Uterus (tissue), 3 donors: ENCODE measurements at regions not wholly inside any gene's neighbourhood (a gene's known extent, or its start where the extent isn't known, plus 50 kb on each side); places are given as distances from the start of the nearest gene placed in this dataset.

Source experiments
- DNase-seq, 2 donors: peaks; one replicate each; pipeline ENCODE4 v3.0.0-alpha.2; 2019 to 2020
- H3K27ac ChIP-seq, 2 donors: fragments of 200-600 bp; sonication (generic); 1 replicate in 1 of 2; 2 replicates in 1 of 2; pipeline ENCODE4 v1.5.1; 2016 to 2018
- H3K27me3 ChIP-seq, 2 donors: fragments of 200-600 bp; sonication (generic); one replicate each; pipeline ENCODE4 v1.5.1; 2018 to 2019; ENCODE audit warnings: control low read depth in 1 of 2
- H3K36me3 ChIP-seq, 2 donors: fragments of 200-600 bp; sonication (generic); one replicate each; pipeline ENCODE4 v1.5.1; 2019; ENCODE audit warnings: control low read depth in 1 of 2
- H3K4me1 ChIP-seq, 2 donors: fragments of 200-600 bp; sonication (generic); one replicate each; pipeline ENCODE4 v1.5.1; 2018 to 2019; ENCODE audit warnings: control low read depth in 1 of 2
- H3K4me3 ChIP-seq, 2 donors: fragments of 200-600 bp; sonication (generic); 1 replicate in 1 of 2; 2 replicates in 1 of 2; pipeline ENCODE4 v1.5.1; 2018 to 2019; ENCODE audit warnings: mild to moderate bottlenecking in 1 of 2
- H3K9me3 ChIP-seq, 2 donors: fragments of 200-600 bp; sonication (generic); one replicate each; pipeline ENCODE4 v1.5.1; 2019; ENCODE audit warnings: control low read depth in 1 of 2
- POLR2A ChIP-seq, 2 donors: fragments of 450-650 bp; IDR thresholded peaks; one replicate each; pipeline ENCODE4 v1.6.1; 2016; ENCODE audit warnings: antibody characterized with exemption in 2 of 2, mild to moderate bottlenecking in 1 of 2, moderate library complexity in 1 of 2
- intact Hi-C: fragments of 100-400 bp; cut with DNase I; formaldehyde crosslinking; loops from one replicate; pipeline ENCODE4 v1.15.1; 2023; ENCODE audit warnings: low total_unique reads
- TF ChIP-seq, protein P1 (sequence below), 4 experiments: fragments of 200-600 bp in 2 of 4; fragments of 450-650 bp in 2 of 4; sonication (generic) in 2 of 4; IDR thresholded peaks; one replicate each; pipeline ENCODE4 v1.5.1; 2016 to 2019; ENCODE audit warnings: antibody characterized with exemption in 4 of 4, mild to moderate bottlenecking in 2 of 4, moderate library complexity in 1 of 4
- donor health status: DM: yes; HTN: yes; CAD: no.

DNA sequence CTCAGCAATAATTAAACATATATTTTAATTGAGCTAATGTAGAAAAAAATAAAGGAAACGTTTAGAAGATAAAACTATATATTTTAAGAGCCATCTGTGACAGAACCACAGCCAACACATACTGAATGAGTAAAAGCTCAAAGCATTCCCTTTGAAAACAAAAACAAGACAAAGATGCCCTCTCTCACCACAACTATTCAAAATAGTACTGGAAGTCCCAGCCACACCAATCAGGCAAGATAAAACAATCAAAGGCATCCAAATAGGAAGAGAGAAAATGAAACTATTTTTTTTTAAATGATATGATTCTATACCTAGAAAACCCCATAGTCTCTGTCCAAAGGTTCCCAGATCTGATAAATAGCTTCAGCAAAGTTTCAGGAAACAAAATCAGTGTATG, 262.0 kb downstream of the HTR1A start:
- TF ChIP-seq POLR2A (IDR thresholded peaks at IDR 0.05), result no peak
- TF ChIP-seq, protein P1, sequence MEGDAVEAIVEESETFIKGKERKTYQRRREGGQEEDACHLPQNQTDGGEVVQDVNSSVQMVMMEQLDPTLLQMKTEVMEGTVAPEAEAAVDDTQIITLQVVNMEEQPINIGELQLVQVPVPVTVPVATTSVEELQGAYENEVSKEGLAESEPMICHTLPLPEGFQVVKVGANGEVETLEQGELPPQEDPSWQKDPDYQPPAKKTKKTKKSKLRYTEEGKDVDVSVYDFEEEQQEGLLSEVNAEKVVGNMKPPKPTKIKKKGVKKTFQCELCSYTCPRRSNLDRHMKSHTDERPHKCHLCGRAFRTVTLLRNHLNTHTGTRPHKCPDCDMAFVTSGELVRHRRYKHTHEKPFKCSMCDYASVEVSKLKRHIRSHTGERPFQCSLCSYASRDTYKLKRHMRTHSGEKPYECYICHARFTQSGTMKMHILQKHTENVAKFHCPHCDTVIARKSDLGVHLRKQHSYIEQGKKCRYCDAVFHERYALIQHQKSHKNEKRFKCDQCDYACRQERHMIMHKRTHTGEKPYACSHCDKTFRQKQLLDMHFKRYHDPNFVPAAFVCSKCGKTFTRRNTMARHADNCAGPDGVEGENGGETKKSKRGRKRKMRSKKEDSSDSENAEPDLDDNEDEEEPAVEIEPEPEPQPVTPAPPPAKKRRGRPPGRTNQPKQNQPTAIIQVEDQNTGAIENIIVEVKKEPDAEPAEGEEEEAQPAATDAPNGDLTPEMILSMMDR (IDR thresholded peaks at IDR 0.05), result no peak
- intact Hi-C loops, result no loop called here
- no peaks in the 10 kb centered on the region for H3K27me3 ChIP-seq
- H3K27ac ChIP-seq, result no peak overlapping the region
- no peaks in the 10 kb centered on the region for H3K4me1 ChIP-seq
- H3K36me3 ChIP-seq, result no peaks in the 10 kb centered on the region
- DNase-seq, result no peak
- H3K4me3 ChIP-seq, result no peak overlapping the region
- no peaks in the 10 kb centered on the region for H3K9me3 ChIP-seq

DNA sequence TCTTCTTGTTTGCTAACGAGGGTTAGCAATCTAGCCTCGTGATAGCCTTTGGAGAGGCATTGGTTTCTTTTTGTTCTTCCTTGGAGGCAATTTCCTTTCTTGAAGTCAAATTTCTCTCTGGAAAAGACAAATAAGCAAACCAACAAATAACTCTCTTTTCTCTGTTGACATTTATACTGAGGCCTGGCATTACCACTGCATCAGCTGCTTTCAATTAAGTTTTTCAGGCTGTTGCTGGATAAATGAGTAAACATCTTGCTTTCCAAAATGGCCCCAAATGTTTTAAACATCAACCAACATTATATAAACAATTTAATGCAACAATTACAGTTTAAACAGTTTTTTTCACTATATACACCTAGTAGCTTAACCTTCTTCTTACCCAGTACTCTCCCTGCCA, 264.4 kb downstream of the HTR1A start:
- DNase-seq, result no peak
- intact Hi-C loops, result no loop called here
- Histone ChIP-seq H3K27me3 (no peaks in the 10 kb centered on the region), H3K4me1 (no peaks in the 10 kb centered on the region), H3K4me3 (no peak overlapping the region), H3K27ac (no peak overlapping the region), H3K9me3 (no peaks in the 10 kb centered on the region), H3K36me3 (no peaks in the 10 kb centered on the region)
- TF ChIP-seq, protein P1 (IDR thresholded peaks at IDR 0.05), result no peak
- no peak for TF ChIP-seq POLR2A (IDR thresholded peaks at IDR 0.05)

DNA sequence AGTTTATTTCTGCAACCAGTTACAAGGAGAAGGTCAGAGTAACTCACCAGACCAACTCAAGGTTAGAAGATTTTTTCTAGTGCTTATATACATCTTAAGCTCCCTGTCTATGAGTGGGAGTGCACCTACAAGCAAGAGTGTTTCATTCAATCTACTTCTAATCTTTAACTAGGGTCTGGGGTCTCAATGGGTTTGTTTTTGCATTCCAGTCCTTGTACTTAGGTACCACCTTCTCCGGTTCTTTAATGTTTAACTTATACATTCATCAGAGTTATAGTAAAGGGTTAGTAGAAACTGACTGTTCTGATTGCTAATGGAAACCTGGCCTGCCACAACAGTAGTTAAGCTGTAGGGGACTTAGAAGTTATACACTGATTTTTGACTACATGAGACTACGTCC, 271.7 kb downstream of the HTR1A start:
- Histone ChIP-seq H3K27me3 (no peaks in the 10 kb centered on the region), H3K36me3 (no peaks in the 10 kb centered on the region), H3K9me3 (no peaks in the 10 kb centered on the region), H3K4me3 (no peak overlapping the region), H3K4me1 (no peaks in the 10 kb centered on the region), H3K27ac (no peak overlapping the region)
- intact Hi-C loops, result no loop called here
- TF ChIP-seq, protein P1 (IDR thresholded peaks at IDR 0.05), result no peak
- TF ChIP-seq POLR2A (IDR thresholded peaks at IDR 0.05), result no peak
- no peak for DNase-seq

DNA sequence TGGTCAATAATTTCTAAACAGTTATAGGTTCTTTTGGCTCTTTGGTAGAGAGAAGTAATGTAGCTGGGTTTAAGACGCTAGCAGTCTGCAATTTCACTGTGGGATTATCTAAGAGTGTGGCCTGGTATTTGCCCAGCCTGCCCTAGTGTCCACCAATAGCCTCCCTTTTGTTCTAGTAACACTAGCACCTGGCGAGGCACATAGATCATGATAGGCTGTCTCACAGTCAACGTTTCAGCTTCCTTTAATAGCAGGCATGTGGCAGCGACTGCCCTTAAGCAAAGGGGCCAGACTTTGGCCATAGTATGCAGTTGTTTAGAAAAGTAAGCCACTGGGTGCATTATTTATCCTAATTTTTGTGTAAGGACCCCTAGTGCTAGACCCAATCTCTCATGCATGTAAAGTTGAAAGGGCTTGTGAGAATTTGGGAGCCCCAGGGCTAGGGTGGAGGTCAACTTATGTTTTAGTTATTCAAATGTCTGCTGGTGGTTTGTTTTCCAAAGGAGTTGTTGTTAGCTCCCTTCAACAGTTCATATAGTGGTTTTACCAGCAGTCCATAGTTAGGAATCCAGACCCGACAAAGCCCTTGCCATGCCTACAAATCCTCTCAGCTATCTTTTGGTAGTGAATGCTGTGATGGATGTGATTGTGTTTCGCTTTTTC, 274.3 kb downstream of the HTR1A start:
- TF ChIP-seq, protein P1 (IDR thresholded peaks at IDR 0.05), result no peak
- no peak for TF ChIP-seq POLR2A (IDR thresholded peaks at IDR 0.05)
- Histone ChIP-seq H3K36me3 (no peaks in the 10 kb centered on the region), H3K4me1 (no peaks in the 10 kb centered on the region), H3K4me3 (no peak overlapping the region), H3K9me3 (no peaks in the 10 kb centered on the region), H3K27ac (no peak overlapping the region), H3K27me3 (no peaks in the 10 kb centered on the region)
- no peak for DNase-seq
- intact Hi-C loops, result no loop called here

DNA sequence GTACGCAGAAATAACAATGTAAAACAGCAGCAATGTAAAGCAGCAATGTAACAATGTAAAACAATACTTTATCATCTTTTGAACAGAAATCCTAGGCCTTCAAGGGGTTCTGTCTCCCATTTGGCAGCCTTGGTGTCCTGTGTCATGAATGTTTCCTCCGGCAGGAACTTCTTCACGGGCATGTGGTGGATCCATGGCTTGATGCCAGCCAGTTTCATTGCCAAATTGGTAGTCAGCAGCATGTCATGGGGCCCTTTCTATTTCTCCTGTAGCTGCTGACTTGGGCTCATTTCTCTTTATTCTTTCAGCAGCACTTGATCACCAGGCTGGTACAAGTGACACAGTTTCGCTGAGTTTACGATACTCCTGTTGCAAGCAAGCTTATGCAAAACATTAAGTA, 275.3 kb downstream of the HTR1A start:
- no peaks in the 10 kb centered on the region for H3K36me3 ChIP-seq
- H3K27ac ChIP-seq, result no peak overlapping the region
- TF ChIP-seq, protein P1 (IDR thresholded peaks at IDR 0.05), result no peak
- TF ChIP-seq POLR2A (IDR thresholded peaks at IDR 0.05), result no peak
- H3K4me1 ChIP-seq, result no peaks in the 10 kb centered on the region
- intact Hi-C loops, result no loop called here
- DNase-seq, result no peak
- no peak overlapping the region for H3K4me3 ChIP-seq
- H3K9me3 ChIP-seq, result no peaks in the 10 kb centered on the region
- no peaks in the 10 kb centered on the region for H3K27me3 ChIP-seq
